CD4-positive, alpha-beta memory T cell (primary cell): ENCODE measurements at regions not wholly inside any gene's neighbourhood (a gene's known extent, or its start where the extent isn't known, plus 50 kb on each side); places are given as distances from the start of the nearest gene placed in this dataset.
"Not testable (repeated sequence)": the region's sequence is repeated elsewhere in the genome, so short reads cannot be mapped to it uniquely, and the experiment has no call there.

Experiments
- CTCF ChIA-PET: fragments of 350-600 bp; sonication (Branson Sonifier 250); formaldehyde crosslinking; loops from one replicate; lab custom pipeline; 2021; ENCODE audit warnings: inconsistent platforms; ENCODE audit not compliant: partially characterized antibody; lab: Charles Lee
- POLR2A ChIA-PET: fragments of 350-600 bp; sonication (Branson Sonifier 250); formaldehyde crosslinking; loops from one replicate; lab custom pipeline; 2021; ENCODE audit not compliant: partially characterized antibody; lab: Charles Lee
- DNase-seq, 5 donors: peaks; one replicate each; pipeline versions ENCODE4 v3.0.0 to v3.0.0-alpha.2; 2020 to 2022; ENCODE audit warnings: mixed read lengths in 1 of 5
- H3K27ac ChIP-seq: one replicate; pipeline ENCODE4 v1.7.0; 2013; ENCODE audit warnings: low read depth, low read length
- H3K27me3 ChIP-seq: 2 replicates; pipeline ENCODE4 v1.7.0; 2013; ENCODE audit warnings: mild to moderate bottlenecking, low read length, moderate library complexity; ENCODE audit not compliant: insufficient read depth
- H3K36me3 ChIP-seq: 2 replicates; pipeline ENCODE4 v1.7.0; 2013; ENCODE audit warnings: mild to moderate bottlenecking, low read length, moderate library complexity; ENCODE audit not compliant: insufficient read depth
- H3K4me1 ChIP-seq: 2 replicates; pipeline ENCODE4 v1.7.0; 2013; ENCODE audit warnings: mild to moderate bottlenecking, low read length, moderate library complexity; ENCODE audit not compliant: insufficient read depth
- H3K4me3 ChIP-seq, 2 donors: one replicate each; pipeline ENCODE4 v1.7.0; 2013; ENCODE audit warnings: low read length in 2 of 2, mild to moderate bottlenecking in 1 of 2
- H3K9me3 ChIP-seq, 2 donors: one replicate each; pipeline ENCODE4 v1.7.0; 2013; ENCODE audit warnings: low read length in 2 of 2, control low read depth in 1 of 2; ENCODE audit not compliant: control insufficient read depth in 1 of 2
- H3K27ac Mint-ChIP-seq, 7 donors: one replicate each; pipeline ENCODE4 v1.8.0; 2020 to 2021; ENCODE audit warnings: mixed read lengths in 7 of 7, mild to moderate bottlenecking in 6 of 7, inconsistent platforms in 3 of 7, moderate library complexity in 3 of 7
- H3K27me3 Mint-ChIP-seq, 2 donors: one replicate each; pipeline ENCODE4 v1.8.0; 2020 to 2021; ENCODE audit warnings: mixed read lengths in 2 of 2
- H3K36me3 Mint-ChIP-seq, 2 donors: one replicate each; pipeline ENCODE4 v1.8.0; 2020 to 2021; ENCODE audit warnings: mixed read lengths in 2 of 2, inconsistent platforms in 1 of 2, mild to moderate bottlenecking in 1 of 2
- H3K4me1 Mint-ChIP-seq, 4 donors: one replicate each; pipeline ENCODE4 v1.8.0; 2020 to 2021; ENCODE audit warnings: mixed read lengths in 4 of 4, mild to moderate bottlenecking in 1 of 4
- H3K4me3 Mint-ChIP-seq, 8 donors: one replicate each; pipeline ENCODE4 v1.8.0; 2020 to 2021; ENCODE audit warnings: mixed read lengths in 8 of 8, mild to moderate bottlenecking in 7 of 8, moderate library complexity in 6 of 8, inconsistent platforms in 3 of 8
- H3K9me3 Mint-ChIP-seq, 8 donors: one replicate each; pipeline ENCODE4 v1.8.0; 2020 to 2021; ENCODE audit warnings: mixed read lengths in 8 of 8, mild to moderate bottlenecking in 5 of 8, inconsistent platforms in 3 of 8, moderate library complexity in 1 of 8
- intact Hi-C: fragments of 100-400 bp; cut with micrococcal nuclease; formaldehyde crosslinking; loops from one replicate; pipeline ENCODE4 v1.15.1; 2023

GRCh38 chr12:33087876-33088275, 191.3 kb upstream of the PKP2 start:
- H3K9me3 Mint-ChIP-seq, H3K36me3 Mint-ChIP-seq, H3K4me1 Mint-ChIP-seq, H3K4me1 ChIP-seq, H3K27ac ChIP-seq, CTCF ChIA-PET, H3K36me3 ChIP-seq, DNase-seq, H3K27me3 ChIP-seq, H3K4me3 Mint-ChIP-seq, H3K9me3 ChIP-seq, H3K27ac Mint-ChIP-seq, H3K4me3 ChIP-seq, POLR2A ChIA-PET, H3K27me3 Mint-ChIP-seq, intact Hi-C loops: not testable (repeated sequence)

GRCh38 chr12:33076401-33076800, 179.8 kb upstream of the PKP2 start:
- H3K27me3 Mint-ChIP-seq, H3K4me3 ChIP-seq, H3K4me3 Mint-ChIP-seq, H3K4me1 ChIP-seq, H3K36me3 Mint-ChIP-seq, H3K4me1 Mint-ChIP-seq, H3K36me3 ChIP-seq, POLR2A ChIA-PET, H3K9me3 ChIP-seq, H3K27ac ChIP-seq, CTCF ChIA-PET, H3K27ac Mint-ChIP-seq, H3K27me3 ChIP-seq, intact Hi-C loops: not testable (repeated sequence)
- H3K9me3 Mint-ChIP-seq: peaks cover 0 to 12% (median 7%) of the 10 kb centered on the region in 8 donors
- DNase-seq: peak in 1 of 5 donors; percentile 28

DNA sequence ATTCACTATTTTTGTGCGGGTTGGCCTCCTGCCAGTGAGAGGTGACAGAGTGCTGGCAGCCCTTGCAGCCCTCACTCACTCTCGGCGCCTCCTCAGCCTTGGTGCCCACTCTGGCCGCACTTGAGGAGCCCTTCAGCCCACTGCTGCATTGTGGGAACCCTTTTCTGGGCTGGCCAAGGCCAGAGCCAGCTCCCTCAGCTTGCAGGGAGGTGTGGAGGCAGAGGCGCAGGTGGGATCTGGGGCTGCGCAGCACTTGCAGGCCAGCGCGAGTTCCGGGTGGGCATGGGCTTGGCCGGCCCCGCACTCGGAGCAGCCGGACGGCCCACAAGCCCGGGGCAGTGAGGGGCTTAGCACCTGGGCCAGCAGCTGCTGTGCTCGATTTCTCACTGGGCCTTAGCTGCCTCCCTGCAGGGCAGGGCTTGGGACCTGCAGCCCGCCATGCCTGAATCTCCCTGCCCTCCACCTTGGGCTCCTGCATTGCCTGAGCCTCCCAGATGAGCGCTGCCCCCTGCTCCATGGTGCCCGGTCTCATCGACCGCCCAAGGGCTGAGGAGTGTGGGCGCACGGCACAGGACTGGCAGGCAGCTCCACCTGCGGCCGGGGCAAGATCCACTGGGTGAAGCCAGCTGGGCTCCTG, 178.7 kb upstream of the PKP2 start:
- intact Hi-C loops: not testable (repeated sequence)

GRCh38 chr12:33061844-33062243, 165.3 kb upstream of the PKP2 start:
- Histone ChIP-seq H3K27me3 (no peaks in the 10 kb centered on the region), H3K4me3 (no peak overlapping the region), H3K4me1 (no peaks in the 10 kb centered on the region), H3K36me3 (no peaks in the 10 kb centered on the region), H3K27ac (no peak overlapping the region), H3K9me3 (peaks cover 0 to 3% of the 10 kb centered on the region in 2 donors)
- DNase-seq: no peak
- no peak overlapping the region for H3K27ac Mint-ChIP-seq
- peaks cover 0 to 20% (median 12%) of the 10 kb centered on the region in 8 donors for H3K9me3 Mint-ChIP-seq
- no peaks in the 10 kb centered on the region for H3K36me3 Mint-ChIP-seq
- POLR2A ChIA-PET: no interaction called here
- CTCF ChIA-PET: no interaction called here
- no peaks in the 10 kb centered on the region for H3K27me3 Mint-ChIP-seq
- no peaks in the 10 kb centered on the region for H3K4me1 Mint-ChIP-seq
- intact Hi-C loops: no loop called here
- H3K4me3 Mint-ChIP-seq: no peak overlapping the region

More for the DNA sequence above, 178.7 kb upstream of the PKP2 start:
- CTCF ChIA-PET, H3K4me1 Mint-ChIP-seq, DNase-seq, H3K27me3 Mint-ChIP-seq, H3K4me1 ChIP-seq, H3K27me3 ChIP-seq, H3K9me3 ChIP-seq, H3K36me3 ChIP-seq, H3K27ac Mint-ChIP-seq, H3K36me3 Mint-ChIP-seq, POLR2A ChIA-PET, H3K27ac ChIP-seq, H3K4me3 ChIP-seq, H3K4me3 Mint-ChIP-seq: not testable (repeated sequence)
- H3K9me3 Mint-ChIP-seq: peaks cover 0 to 12% (median 7%) of the 10 kb centered on the region in 8 donors

DNA sequence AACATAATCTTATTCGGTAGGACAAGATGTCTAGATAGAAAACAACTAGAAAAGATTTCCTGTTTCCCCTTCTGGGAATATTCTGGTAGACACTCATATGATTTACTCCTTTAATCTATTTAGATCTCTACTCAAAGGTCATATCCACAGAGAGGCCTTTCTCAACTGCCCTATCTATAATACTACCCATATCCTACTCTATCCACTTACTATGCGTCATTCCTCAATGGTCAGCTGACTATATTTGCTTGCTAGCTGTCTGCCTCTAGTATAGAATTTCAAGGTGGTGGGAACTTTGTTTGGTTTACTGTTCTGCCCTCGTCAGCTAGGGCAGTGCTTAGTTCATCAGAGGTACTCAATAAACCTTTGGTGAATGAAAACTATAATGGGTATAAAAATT, 157.8 kb upstream of the PKP2 start:
- Mint-ChIP-seq H3K9me3 (peaks cover 0 to 4% (median 0%) of the 10 kb centered on the region in 8 donors), H3K4me1 (no peaks in the 10 kb centered on the region), H3K27ac (no peak overlapping the region), H3K27me3 (no peaks in the 10 kb centered on the region), H3K4me3 (no peak overlapping the region), H3K36me3 (no peaks in the 10 kb centered on the region)
- Histone ChIP-seq H3K9me3 (no peaks in the 10 kb centered on the region), H3K27ac (no peak overlapping the region), H3K27me3 (no peaks in the 10 kb centered on the region), H3K36me3 (no peaks in the 10 kb centered on the region), H3K4me3 (no peak overlapping the region), H3K4me1 (no peaks in the 10 kb centered on the region)
- intact Hi-C loops: no loop called here
- ChIA-PET CTCF (no interaction called here), POLR2A (no interaction called here)
- no peak for DNase-seq

- Mint-ChIP-seq H3K36me3 (no peaks in the 10 kb centered on the region), H3K4me3 (no peak overlapping the region), H3K4me1 (no peaks in the 10 kb centered on the region), H3K9me3 (peaks cover 0 to 4% (median 0%) of the 10 kb centered on the region in 8 donors), H3K27me3 (no peaks in the 10 kb centered on the region), H3K27ac (no peak overlapping the region)
- Histone ChIP-seq H3K9me3 (no peaks in the 10 kb centered on the region), H3K27ac (no peak overlapping the region), H3K36me3 (no peaks in the 10 kb centered on the region), H3K4me1 (no peaks in the 10 kb centered on the region), H3K27me3 (no peaks in the 10 kb centered on the region), H3K4me3 (no peak overlapping the region)
- CTCF ChIA-PET: no interaction called here
- DNase-seq: no peak
- intact Hi-C loops: no loop called here
- POLR2A ChIA-PET: no interaction called here
Observed at GRCh38 chr12:33052141-33053051, 155.8 kb upstream of the PKP2 start.

- no peak for DNase-seq
- H3K9me3 ChIP-seq: no peaks in the 10 kb centered on the region
- CTCF ChIA-PET: no interaction called here
- H3K4me3 Mint-ChIP-seq: no peak overlapping the region
- H3K36me3 ChIP-seq: no peaks in the 10 kb centered on the region
- no peaks in the 10 kb centered on the region for H3K27me3 Mint-ChIP-seq
- no peaks in the 10 kb centered on the region for H3K4me1 ChIP-seq
- H3K27ac ChIP-seq: no peak overlapping the region
- POLR2A ChIA-PET: no interaction called here
- peaks cover 0 to 2% (median 0%) of the 10 kb centered on the region in 8 donors for H3K9me3 Mint-ChIP-seq
- H3K27me3 ChIP-seq: no peaks in the 10 kb centered on the region
- no peak overlapping the region for H3K27ac Mint-ChIP-seq
- H3K4me3 ChIP-seq: no peak overlapping the region
- H3K36me3 Mint-ChIP-seq: no peaks in the 10 kb centered on the region
- no peaks in the 10 kb centered on the region for H3K4me1 Mint-ChIP-seq
- intact Hi-C loops: no loop called here
Observed at GRCh38 chr12:33047666-33048065, 151.1 kb upstream of the PKP2 start.
